GM12891 (cell line): ENCODE measurements at regions not wholly inside any gene's neighbourhood (a gene's known extent, or its start where the extent isn't known, plus 50 kb on each side); places are given as distances from the start of the nearest gene placed in this dataset.

Experiments used
- DNase-seq: peaks from one replicate; pipeline ENCODE4 v3.0.0; 2011; ENCODE audit warnings: low spot score; ENCODE audit not compliant: insufficient read length
- FAIRE-seq: peaks from 2 replicates; lab custom pipeline; 2011; peaks lifted over from hg19 to GRCh38; lab: Jason Lieb, UNC
- PAX5 ChIP-seq: IDR thresholded peaks from 2 replicates; pipeline ENCODE4 v1.6.1; 2011; ENCODE audit warnings: low read length, moderate library complexity, mild to moderate bottlenecking; ENCODE audit not compliant: insufficient read depth, severe bottlenecking
- POLR2A ChIP-seq: IDR thresholded peaks from 2 replicates; pipeline ENCODE4 v1.6.1; 2011; ENCODE audit warnings: low read depth, low read length, control low read depth
- POLR2AphosphoS5 ChIP-seq: IDR thresholded peaks from 2 replicates; pipeline ENCODE4 v1.6.1; 2011; ENCODE audit warnings: low read depth, low read length, control low read depth
- POU2F2 ChIP-seq: IDR thresholded peaks from 2 replicates; pipeline ENCODE4 v1.6.1; 2011; ENCODE audit warnings: low read depth, mild to moderate bottlenecking, control low read depth, low read length, moderate library complexity
- SPI1 ChIP-seq: IDR thresholded peaks from 2 replicates; pipeline ENCODE4 v1.6.1; 2011; ENCODE audit warnings: low read depth, low read length, control low read depth
- TAF1 ChIP-seq: IDR thresholded peaks from 2 replicates; pipeline ENCODE4 v1.6.1; 2011; ENCODE audit warnings: low read depth, low read length, control low read depth

DNA sequence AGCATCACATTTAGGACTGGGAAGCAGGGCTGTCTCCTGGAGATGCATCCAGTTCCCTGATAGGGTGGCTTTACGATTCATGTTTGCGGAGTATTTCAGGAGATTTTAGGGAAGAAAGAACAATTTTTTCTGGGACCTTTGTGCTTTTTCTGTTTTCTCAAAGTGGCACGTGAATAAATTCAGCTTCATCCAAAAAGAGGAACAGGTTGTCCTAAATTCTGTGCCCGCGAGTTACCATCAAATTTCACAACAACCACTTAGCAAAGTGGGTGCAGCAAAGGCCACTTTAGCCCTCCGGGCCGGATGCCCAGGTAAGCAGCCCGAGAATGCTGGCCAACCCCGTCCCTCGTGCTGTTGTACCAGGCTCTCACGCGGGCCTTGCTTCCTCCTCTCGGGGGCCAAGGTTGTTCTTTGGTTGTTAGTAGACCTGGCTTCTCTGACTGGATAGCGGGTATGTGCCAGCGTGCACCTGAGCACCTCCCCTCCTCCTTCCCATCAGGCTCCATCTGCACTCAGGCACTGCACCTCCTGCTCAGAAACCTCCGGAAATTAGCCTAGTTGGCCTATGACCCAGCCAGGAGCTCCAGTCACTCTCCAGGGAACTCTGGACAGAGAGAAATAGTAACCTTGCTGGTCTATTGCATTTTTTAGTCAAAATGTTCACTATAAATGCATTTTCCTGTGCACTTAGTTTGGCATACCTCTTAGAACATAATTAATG is 83.0 kb downstream of the CMPK2 start:
- DNase-seq (no peak), FAIRE-seq (no peak)
- TF ChIP-seq PAX5 (no peak), POLR2AphosphoS5 (no peak), SPI1 (no peak), POU2F2 (no peak), TAF1 (no peak), POLR2A (no peak)

DNA sequence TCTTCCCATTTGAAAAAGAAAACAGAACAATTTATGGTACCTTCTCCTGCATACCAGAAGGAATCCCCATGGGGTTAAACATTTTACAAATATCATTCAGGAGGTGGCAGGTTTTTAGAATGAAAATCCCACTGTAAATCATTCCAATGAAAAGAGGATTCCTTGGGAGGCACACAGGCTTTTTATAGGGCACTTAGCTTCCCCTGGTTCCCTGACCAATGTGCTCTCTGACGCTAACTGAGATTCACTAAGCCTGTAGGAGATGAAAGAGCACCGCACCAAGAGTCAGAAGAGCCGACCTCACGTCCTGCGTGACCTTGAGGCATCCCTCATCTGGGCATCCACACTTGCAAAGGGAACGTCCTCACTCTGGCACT is 82.5 kb downstream of the CMPK2 start:
- no peak for TF ChIP-seq TAF1
- no peak for TF ChIP-seq POLR2AphosphoS5
- TF ChIP-seq PAX5 = no peak
- TF ChIP-seq SPI1 = no peak
- DNase-seq = no peak
- FAIRE-seq = no peak

DNA sequence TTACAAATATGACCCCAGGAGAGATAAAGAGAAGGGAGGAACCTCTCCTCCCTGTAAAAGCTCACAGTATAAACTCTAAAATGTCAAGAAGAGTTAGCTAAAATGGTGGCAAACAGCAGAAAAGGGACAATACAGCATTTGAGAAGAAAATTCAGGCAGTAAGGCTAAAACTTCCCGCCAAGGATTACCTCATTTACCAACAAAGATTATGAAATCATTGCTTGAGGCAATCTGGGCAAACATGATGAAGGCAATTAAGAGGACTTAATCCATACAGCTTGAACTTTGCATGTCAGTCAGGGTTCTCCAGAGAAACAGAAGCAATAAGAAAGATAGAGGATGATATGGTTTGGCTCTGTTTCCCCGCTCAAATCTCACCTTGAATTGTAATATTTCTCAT is 81.4 kb downstream of the CMPK2 start:
- FAIRE-seq = no peak
- TF ChIP-seq POLR2A (no peak), POLR2AphosphoS5 (no peak), PAX5 (no peak), POU2F2 (no peak), SPI1 (no peak), TAF1 (no peak)
- DNase-seq = no peak

DNA sequence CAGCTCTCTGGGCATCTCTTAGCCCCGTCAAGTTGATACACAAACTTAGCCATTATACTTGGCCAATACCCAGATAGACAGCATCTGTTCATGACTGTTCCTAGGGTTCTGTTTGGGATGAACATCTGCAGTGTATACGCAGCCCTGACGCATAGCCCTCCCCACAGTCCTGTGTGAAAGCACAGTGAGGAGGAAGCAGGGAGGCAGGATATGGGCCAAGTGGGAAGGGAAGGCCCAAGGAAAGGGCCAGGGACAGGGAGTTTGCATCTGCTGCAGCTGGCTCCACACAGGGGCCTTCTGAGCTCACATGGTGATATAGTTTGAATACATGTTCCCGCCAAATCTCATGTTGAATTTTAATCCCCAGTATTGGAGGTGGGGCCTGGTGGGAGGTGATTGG is 80.2 kb downstream of the CMPK2 start:
- no peak for DNase-seq
- TF ChIP-seq POLR2A (no peak), TAF1 (no peak), SPI1 (no peak), PAX5 (no peak), POU2F2 (no peak), POLR2AphosphoS5 (no peak)
- FAIRE-seq = no peak

DNA sequence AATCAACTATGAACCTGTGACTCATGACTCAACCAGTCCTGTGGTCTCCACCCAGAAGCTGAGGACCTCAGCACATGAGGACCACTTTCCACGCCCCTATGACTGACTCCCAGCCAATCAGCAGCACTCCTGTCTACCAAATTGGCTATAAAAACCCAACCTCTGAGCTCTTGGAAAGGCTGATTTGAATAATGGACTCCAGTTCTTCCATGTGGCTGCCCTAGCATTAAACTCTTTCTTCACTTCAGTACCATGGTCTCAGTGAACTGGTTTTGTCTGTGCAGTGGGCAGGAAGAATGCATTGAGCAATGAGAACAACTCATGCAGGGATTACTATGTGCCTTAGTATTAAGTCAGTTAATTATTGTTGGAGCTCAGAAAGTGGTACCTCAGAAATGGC is 78.3 kb downstream of the CMPK2 start:
- TF ChIP-seq PAX5 = no peak
- TF ChIP-seq TAF1 = no peak
- TF ChIP-seq POLR2A = no peak
- no peak for TF ChIP-seq SPI1
- TF ChIP-seq POLR2AphosphoS5 = no peak
- TF ChIP-seq POU2F2 = no peak
- FAIRE-seq (no peak), DNase-seq (no peak)

DNA sequence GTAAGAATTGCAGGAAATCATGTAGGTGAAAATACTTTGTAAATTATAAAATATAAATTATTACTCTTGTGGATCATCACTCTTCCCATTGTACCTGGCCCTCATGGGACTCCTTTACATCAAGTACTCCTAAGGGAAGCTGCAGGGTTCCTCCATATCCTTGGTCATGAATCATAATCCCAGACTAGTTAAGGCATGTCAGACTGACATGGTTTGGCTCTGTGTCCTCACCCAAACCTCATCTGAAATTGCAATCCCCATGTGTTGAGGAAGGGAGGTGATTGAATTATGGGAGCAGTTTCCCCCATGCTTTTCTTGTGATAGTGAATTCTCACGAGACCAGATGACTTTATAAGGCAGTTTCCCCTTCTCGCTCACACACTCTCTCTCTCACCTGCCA is 77.1 kb downstream of the CMPK2 start:
- FAIRE-seq = no peak
- DNase-seq = no peak
- TF ChIP-seq POU2F2 = no peak
- no peak for TF ChIP-seq POLR2AphosphoS5
- no peak for TF ChIP-seq PAX5
- no peak for TF ChIP-seq POLR2A
- TF ChIP-seq TAF1 = no peak
- TF ChIP-seq SPI1 = no peak

DNA sequence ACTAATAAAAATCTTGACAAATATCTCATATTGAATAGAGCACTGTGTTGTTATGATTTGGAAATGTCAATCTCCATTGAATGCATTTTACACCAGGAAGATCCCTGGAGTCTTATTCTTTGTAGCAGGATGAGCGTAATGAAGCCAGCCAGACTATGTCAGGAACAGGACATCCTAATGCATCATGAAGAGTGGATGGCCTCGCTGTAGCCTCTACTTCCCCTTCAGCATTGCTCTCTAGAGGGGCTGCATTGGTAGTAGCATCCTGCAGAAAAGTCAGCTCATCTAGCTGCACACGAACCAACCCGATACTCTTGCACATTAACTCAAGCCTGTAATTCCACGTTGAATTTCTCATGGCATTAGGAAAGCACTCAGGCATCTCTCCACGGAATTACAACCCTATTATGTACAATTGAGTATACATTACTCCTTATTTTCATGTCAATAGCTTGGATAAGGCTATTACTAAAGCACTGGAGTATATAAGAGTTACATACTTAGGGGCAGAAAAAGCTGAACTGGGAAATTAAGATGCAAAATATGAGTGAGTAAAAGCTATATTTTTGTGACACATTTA is 76.1 kb downstream of the CMPK2 start:
- TF ChIP-seq POLR2AphosphoS5 (no peak), TAF1 (no peak), SPI1 (no peak), POLR2A (no peak), POU2F2 (no peak), PAX5 (no peak)
- FAIRE-seq (no peak), DNase-seq (no peak)

DNA sequence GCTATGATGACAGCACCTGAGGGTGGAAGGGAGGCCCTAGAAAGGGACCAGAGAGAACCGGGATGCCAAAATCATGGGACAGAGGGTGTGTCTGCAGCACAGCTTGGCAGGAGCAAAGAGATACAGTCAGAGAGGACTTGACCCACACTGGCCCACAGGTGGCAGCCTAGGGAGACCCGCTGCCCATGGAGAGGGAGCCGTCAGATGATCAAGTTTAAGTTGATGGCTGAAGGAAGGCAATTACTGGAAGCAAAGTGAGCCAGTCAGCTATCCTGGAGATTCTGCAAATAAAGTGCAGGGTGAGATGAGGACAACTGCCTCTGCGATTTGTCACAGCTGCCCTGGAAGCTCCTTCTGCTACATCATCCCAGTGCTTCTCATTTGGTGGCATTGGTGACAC is 74.0 kb downstream of the CMPK2 start:
- DNase-seq = no peak
- TF ChIP-seq POU2F2 (no peak), TAF1 (no peak), POLR2AphosphoS5 (no peak), SPI1 (no peak), POLR2A (no peak), PAX5 (no peak)
- no peak for FAIRE-seq

DNA sequence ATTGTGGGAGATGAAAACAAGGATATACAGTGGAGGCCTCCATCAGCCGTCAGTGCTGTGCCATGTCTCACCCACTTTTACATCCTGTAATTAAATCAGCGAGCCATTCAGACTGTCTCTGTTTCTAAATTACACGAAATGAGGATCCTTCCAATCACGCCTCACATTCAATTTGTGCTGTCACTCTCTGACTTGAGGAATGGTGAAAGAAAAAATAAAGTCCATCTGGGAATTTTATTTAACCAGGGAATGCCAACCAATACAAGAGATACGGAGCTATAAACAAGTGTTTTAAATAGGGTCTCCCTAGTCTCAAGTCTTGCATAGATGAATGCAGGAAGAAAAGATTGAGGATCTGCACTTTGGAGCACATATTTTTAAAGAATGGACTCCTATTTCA is 72.8 kb downstream of the CMPK2 start:
- FAIRE-seq (peak; percentile 13), DNase-seq (no peak)
- no peak for TF ChIP-seq POLR2AphosphoS5
- TF ChIP-seq POLR2A = no peak

DNA sequence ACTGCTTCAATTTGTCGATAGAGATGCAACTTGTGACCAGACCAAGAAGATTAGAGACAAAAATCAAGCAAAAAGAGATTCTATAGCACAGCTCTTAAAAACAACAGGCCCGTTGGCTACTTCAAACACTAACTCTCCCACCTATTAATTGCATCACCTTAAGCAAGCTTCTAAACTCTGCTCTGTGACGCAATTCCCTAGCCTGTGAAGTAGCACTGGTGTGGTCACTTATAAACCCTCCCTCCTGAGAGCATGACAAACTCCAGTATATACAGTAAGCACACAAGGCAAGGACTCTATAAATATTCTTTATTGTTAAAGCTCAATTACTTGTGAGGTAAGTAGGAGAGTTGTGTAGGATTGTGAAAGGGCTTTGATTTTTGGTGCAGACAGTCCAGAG is 72.3 kb downstream of the CMPK2 start:
- FAIRE-seq (no peak), DNase-seq (no peak)
- TF ChIP-seq POLR2A (no peak), SPI1 (no peak), POLR2AphosphoS5 (no peak), PAX5 (no peak), TAF1 (no peak), POU2F2 (no peak)
